ENCODE measurements at regions not wholly inside any gene's neighbourhood (a gene's known extent, or its start where the extent isn't known, plus 50 kb on each side); places are given as distances from the start of the nearest gene placed in this dataset.
"Not testable (repeated sequence)": the region's sequence is repeated elsewhere in the genome, so short reads cannot be mapped to it uniquely, and the experiment has no call there.

DNA sequence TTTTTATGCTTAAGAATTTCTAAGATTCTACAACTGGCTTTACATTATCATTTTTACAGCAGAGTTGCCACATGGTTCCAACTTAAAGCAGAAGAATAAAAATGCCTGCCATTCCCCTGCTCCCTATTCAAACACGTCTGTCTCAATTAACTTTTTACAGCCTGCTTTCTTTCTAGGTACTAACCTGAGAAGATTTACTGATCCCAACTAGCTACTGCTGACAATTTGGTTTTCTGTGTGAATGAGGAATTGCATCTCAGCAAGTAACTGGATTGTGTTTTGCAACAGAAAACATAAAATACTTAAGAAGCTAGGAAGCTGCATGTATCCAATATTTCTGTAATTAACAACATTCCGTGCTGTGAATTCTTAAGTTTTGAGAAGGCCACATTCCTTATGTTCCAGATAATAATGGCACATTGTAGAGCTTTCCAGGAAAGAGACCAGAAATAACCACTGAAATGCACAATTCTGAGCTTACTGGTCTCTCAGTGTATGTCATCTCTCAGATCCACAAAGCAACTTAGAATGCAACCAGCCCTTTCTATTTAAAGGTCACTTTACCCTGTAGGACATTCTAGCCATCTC is 306.8 kb upstream of the NMUR2 start:
- no peak for DNase-seq

DNA sequence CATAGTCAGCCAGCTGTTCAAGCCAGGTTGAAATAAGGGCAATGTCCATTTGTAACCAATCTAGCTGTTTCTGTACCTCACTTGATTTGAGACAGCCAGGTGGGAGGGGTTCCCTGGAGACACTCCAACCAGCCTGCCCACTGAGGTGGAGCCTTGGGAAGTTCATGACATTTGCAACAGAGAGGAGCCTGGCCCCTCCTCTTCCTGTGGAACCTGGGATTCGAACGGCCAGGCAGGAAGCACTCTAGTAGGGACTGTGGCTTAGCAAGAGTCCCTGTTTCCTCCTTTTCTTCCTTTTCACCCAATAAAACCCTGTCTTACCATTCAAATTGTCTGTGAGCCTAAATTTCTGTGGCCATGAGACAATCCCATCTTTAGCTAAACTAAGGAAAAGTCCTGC is 312.3 kb upstream of the NMUR2 start:
- no peak for DNase-seq

DNA sequence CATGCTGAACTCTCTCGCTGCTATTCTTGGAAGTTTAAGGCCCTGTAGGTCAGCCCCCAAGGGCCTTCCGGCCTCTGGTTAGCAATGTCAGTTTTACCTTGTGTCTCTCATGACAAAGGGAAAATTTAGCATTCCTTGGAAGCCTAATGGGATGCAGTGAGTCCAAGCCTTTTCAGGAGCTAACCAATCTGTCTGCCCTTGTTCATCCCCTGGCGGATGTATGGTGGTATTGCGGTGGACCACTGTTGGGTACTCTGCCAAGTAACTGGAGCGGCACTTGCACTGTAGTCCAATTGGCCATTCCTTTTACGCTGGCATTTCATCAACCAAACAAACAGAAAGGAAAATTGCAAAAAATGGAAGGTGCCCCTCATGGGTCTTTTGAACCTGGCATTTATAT is 318.4 kb upstream of the NMUR2 start:
- DNase-seq = no peak

DNA sequence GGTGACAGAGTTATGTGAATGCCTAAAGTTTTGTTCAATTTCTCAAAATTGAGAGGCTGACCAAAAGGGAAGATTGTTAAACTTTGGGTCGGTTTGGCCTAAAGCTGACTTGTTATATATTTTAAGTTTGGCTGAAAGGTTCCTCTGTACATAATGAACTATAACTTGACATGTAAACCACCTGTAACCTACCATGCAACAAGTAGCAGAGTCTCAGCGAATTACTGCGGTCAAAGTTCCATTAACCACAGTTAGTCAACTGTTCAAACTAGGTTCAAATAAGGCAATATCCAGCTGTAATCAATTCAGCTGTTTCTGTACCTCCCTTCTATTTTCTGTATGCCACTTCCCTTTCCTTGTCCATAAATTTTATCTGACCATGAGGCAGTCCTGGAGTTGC is 325.1 kb upstream of the NMUR2 start:
- DNase-seq = no peak

DNA sequence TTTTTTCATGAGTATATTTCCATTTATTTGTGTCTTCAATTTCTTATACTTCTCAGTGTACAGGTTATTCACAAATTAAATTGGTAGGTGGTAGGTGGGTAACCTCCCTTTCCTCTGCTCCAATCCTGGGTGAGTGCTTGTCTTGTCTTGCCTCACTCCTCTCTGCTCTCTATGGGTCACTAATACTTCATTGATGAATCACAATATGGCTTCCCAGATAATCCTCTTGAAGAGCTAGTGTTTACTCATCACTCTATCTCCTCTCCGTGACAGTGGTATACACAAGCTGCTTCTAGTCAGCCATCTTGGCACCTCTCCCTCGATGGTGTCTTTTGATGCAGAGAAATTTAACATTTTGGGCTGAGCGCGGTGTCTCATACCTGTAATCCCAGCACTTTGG is 331.8 kb upstream of the NMUR2 start:
- no peak for DNase-seq

DNA sequence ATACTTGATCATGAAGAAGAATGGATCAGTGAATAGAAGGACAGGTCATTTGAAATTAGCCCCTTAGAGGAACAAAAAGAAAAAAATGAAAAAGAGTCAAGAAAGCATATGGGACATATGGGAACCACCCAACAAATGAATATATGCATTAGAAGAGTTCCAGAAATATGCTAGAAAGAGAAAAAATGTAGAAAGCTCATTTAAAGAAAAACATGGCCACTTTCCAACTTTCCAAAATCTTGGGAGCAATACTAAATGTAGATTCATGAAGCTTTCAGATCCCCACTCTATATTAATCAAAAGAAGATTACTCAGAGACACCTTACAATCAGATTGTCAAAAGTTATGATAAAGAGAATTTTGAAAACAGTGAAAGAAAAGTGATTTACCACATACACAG is 334.8 kb upstream of the NMUR2 start:
- no peak for DNase-seq

DNA sequence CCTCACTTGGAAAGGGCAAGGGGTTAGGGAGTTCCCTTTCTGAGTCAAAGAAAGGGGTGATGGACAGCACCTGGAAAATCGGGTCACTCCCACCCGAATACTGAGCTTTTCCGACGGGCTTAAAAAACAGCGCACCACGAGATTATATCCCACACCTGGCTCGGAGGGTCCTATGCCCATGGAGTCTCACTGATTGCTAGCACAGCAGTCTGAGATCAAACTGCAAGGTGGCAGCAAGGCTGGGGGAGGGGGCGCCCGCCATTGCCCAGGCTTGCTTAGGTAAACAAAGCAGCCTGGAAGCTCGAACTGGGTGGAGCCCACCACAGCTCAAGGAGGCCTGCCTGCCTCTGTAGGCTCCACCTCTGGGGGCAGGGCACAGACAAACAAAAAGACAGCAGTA is 336.0 kb upstream of the NMUR2 start:
- not testable (repeated sequence) for DNase-seq

DNA sequence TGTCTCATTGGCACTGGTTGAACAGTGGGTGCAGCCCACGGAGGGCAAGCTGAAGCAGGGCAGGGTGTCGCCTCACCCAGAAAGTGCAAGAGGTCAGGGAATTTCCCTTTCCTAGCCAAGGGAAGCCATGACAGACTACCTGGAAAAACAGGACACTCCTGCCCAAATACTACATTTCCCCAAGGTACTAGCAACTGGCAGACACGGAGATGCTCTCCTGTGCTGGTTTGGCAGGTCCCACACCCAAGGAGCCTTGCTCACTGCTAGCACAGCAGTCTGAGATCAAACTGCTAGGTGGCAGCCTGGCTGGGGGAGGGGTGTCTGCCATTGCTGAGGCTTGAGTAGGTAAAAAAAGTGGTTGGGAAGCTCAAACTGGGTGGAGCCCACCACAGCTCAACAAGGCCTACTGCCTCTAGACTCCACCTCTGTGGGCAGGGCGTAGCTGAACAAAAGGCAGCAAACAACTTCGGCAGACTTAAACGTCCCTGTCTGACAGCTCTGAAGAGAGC is 382.7 kb upstream of the NMUR2 start:
- DNase-seq = not testable (repeated sequence)

DNA sequence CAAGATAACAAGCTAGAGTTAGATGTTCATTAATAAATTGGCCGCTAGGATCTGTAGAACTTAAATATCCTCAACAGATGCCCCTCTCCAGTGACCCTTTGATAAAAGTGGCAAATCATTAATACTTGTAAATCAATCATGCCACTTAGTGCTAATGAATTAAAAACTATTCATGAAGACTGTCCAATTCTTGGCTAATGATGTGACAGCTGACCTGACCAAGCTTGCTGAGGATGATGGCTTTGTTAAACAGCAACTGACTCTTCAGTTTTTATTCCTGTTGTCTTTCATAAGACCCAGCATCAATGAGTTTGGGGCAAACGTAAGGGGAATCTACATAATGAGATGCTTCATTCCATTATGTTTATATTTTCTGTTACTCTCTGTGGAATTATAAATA is 396.8 kb upstream of the NMUR2 start:
- DNase-seq = no peak

DNA sequence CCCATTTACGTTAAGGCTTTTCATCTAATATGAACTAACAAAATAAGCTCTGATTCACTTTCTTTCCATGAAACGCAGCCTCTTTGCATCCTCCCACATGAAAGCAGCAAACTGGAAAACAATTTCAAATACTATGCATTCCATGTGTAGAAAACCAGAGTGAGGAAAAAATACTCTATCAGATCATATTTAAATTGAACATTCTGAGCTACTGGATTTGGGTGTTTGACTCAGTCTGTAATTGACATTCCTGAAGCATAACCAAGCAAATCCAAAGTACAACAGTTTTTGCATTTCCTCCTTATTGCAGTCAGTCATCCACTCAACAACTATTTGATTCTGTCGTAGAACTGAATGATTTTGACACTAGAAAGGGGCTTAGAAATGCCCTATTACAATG is 399.1 kb upstream of the NMUR2 start:
- DNase-seq = no peak

DNA sequence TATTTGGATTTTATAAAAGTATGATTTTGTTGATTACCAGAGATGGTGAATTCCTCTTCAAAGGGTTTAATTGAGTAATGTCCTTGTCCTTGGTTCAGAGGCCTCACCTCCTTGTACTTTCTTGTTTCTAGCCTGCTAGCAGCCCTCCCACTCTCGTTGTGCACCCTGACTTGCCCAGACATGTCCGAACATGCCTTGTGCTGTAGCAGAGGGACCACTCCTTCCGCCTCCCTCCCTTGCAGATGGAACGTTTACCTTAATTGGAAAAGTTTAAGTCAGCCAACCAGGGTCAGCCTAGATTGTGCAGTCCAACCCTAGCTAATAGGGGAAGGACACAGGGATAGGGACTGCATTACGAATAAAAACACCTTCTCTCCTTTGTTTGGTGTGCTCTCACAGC is 406.9 kb upstream of the NMUR2 start:
- no peak for DNase-seq

DNA sequence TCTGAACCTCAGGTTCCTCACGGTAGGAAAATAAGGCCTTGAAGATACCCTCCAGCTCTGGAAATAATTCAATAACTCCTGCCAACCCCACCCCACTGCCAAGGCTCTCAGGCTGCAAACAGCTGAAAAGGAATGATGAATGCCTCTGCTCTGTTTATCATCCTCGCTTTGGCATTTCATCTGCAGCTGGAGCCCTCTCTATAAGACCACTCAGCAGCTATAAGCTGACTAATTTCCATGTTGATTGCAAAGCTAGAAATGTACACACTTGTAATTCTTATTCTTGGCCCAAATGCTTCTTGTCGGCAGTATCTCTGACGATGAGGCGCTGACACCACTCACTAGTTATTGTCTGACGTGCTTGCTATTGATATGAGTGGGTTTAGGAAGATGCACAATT is 408.4 kb upstream of the NMUR2 start:
- DNase-seq = no peak

DNA sequence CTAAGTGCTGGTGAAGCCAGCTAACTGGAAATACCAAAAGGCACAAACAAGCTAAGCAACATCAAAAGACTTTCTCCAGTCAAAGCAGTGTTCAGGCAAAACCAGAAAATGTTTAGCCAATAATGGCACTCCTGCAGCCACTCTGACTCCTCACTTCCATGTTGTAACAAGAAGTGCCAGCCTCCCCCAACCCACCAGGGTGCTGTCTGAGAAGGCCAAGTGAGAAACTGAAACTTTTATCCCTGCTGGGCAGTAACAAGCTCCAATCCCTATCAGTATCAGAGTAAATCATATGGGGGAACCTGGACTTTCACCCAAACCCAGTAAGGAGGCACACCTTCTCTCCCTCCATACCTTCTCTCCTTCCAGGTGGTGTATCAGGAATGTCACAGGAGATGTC is 414.8 kb upstream of the NMUR2 start:
- no peak for DNase-seq

DNA sequence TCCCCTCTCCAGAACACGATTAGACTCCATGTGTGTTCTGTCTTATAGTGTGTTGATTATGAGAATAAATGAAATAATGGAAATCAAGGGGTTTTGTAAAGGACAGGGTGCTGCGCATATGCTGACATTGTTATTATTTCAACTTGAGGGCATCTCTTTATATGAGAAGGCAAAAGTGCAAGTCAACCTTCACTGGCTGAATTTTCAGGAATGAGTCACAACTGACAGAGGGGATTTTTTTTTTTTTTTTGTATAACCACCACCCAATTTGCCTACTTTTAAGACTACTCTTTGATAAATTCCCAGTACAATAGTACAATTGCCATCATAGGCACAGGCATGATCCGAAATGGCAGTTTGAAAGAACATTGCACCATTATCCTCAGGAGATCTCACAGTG is 419.2 kb upstream of the NMUR2 start:
- no peak for DNase-seq

DNA sequence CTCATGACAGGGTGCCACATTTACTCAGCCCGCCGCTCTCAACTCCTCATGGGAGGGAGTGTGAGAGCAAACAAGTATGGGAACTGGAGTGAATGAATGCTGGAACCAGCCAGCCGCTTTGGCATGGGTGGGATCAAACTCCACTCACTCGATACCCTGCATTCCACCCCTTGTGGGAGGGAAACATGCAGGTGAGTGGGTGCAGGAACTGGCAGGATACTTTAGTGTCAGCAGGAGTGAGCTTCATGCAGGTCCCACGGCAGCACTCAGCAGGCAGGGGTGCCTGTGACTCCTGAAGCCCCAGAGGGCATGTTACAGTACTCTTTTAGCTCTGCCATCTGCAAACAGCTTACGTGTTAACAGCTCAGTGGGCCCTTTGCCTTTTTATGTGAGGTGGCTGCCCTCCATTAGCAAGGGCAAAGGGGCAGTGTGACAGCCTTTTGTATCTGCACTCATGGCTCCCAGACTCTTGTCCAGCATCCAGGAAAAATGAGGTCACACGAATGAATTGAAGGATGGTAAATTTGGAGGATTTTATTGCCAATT is 433.2 kb upstream of the NMUR2 start:
- no peak for DNase-seq

DNA sequence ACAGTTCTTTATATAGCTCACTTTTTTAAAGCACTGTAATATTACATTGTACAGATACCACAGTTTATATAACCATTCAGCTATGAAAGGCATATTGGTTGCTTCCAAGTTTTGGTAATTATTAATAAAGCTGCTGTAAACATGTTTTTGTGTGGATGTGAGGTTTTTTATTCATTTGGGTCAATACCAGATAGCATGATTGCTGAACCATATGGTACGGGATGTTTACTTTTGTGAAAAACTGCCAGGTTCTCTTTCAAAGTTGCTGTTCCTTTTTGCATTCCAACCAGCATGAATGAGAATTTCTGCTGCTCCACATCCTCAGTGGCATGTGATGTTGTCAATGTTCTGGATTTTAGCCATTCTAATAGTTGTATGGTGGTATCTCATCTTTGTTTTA is 439.6 kb upstream of the NMUR2 start:
- DNase-seq = no peak

DNA sequence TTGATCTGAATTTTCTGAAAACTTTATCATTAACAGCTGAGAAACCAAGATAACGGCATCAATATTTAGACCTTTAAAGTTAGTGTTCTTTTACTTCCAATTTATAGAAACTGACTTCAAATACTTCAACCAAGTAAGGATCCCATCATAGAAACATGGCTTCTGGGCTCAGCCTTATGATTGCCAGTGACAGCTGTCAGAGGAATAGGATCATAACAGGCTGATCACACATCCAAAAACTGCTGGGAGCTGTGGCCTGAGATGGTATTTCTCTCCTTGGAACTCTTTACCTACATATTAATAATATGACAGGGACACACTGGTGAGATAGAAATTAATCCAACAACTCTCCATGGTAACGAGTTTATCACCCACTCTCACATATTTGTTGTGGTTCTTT is 448.3 kb upstream of the NMUR2 start:
- DNase-seq = no peak

DNA sequence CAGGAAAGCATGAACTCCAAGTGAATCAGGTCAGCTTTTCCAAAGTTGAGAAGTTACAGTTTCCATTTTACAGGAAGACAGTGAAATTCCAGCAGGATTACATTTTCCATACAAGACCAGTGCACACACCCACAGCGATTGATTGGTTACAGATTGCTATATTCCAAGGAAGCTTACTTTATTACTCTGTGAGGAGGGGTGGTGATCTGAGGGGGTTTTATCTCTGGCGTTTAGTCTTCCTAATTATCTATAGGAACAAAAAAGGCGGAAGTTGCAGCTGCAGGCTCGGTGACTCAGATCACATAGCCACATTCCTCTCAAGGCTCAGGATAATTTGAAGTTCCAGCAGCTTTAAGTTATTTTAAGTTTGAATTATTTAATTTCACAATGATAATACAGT is 450.4 kb upstream of the NMUR2 start:
- DNase-seq = no peak

DNA sequence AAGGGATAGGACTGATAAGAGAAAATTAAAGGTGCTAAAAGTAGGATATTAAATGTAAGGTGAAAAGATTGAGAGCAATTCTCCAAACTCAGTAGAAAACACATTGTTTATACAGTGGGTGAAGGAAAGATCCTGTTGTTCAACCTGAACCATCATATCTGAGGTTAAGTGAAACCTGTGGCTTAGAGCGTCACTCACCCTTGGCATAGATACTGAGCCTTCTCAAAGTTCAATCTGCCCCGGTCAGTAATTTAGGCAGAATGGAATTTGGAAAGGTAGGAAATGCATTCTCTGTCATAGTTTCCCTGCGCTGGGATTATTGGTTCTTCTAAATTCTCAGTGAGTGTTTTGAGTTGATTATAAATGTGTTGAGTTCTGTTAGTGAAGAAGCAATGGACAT is 456.2 kb upstream of the NMUR2 start:
- DNase-seq = no peak

DNA sequence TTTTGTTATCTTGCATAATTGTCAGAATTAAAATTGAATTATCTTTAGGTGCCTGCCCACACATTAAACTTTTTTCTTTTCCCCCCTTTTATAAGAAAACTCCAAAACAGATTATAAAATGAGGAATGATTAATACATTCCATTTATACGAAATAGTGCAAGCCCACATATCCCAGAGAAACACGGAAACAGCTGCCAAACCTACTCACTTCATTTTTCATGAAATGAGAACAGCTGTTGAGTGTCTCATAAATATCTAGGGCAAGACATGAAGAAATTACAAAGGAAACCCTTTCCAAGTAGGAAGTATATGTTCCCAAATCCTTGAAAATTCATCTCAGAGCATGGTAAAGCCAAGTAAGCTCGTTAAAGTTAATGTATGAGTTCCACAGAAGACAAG is 459.4 kb upstream of the NMUR2 start:
- DNase-seq = peak; percentile 0

DNA sequence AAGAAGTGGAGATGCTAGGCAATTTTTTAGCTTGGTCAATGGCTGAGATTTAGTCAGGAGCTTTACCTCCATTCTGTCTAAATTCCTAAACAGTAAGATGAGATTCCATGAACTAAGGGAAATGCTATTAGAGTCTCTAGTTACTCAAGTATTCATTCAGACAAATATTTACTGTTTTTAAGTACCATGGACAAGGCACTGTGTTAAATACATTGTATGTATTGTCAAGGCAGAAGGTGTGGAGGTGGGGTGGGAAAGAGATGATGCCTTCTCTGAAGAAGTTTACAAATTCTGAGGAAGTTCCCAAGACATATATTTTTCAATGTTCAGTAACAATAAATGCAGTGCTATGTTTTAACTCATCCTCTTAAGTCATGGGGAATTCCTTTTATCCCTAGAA is 459.9 kb upstream of the NMUR2 start:
- no peak for DNase-seq

DNA sequence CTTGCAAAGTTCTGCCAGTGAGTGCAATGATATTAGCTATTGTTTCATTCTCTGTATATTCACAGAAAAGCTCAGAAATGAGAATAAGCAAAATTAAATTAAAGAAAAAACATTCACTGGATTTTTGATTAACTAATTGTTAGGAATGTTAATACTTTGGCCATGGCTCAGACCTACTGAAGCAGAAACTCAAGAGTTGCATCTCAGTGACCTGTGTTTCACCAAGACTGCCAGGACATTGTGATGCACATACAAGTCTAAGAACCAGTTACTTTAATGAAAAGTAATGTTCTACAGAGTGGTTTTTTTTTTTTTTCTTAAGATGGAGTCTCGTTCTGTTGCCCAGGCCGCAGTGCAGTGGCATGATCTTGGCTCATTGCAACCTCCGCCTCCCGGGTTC is 464.9 kb upstream of the NMUR2 start:
- no peak for DNase-seq

DNA sequence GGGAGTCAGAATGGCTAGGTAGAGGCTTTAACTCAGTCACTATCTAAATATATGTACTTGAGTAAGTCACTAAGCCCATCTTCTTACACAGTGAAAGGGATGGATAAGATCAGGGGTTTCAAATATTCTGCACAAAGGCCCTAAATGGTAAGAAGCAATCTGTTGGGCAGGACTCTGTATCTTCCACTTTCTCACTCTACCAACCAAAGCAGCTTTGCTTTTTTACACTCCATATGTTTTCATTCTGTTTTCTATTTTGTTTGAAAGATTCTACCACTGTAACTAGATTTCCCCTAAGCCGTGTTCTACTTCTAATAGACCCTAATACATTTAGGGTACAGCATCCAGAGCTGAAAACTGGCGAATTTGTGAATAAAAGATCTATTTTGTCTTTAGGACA is 477.5 kb upstream of the NMUR2 start:
- no peak for DNase-seq

DNA sequence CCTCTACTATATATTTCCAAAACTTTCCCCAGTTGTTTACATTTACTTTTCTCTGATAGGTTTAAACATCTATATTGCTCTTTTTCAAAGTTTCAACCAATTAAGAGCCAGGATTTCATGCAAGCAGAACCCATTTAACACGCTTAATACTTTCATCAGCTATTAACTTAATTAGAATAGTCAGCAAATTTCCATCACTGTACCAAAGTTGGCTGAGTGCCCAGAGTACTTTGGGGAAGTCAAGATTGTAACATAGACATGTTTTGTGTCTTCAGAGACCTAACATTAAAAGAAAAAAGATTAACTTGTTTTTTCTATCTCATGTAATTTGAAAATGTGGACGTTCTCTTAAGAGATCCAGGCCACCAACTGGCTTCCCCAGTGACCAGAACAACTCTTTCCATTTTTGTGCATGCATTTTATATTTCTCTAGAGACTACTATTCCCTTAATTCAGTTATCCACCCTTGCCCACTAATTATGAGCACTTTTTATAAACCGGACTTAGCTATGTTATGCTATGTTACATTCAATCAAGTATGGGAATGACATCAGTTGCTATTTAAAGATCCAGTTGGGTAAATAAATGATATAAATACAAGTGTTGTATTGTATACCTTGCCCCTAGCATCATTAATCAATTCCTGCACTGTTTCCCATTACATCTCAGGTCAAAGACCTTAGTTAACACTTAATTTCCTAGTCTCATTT is 478.1 kb upstream of the NMUR2 start:
- DNase-seq = peak; percentile 15

DNA sequence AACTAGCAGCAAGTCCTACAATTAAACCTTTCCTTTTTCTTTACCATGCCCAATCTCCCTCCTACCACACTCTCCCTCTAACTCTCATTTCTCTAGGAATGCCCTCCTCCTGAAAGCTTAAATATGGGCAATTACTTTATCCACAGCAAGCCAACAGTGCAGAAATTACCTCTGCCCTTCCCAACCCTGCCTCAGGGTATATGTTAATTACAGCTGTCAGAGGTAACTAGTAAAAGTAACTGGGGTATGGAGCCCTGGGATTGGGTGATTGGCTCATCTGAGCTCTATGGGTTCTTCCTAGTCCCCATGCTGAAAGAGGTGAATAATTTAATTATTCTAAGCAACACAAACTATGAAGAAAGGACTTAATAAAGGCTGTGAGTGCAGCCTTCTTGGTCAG is 478.9 kb upstream of the NMUR2 start:
- DNase-seq = no peak

Measured in NCI-H2171 treated with DMSO at 0.1 percent for 48 hours (cell line).